DOHH2 (cell line): ENCODE measurements at regions not wholly inside any gene's neighbourhood (a gene's known extent, or its start where the extent isn't known, plus 50 kb on each side); places are given as distances from the start of the nearest gene placed in this dataset.
"Not testable (repeated sequence)": the region's sequence is repeated elsewhere in the genome, so short reads cannot be mapped to it uniquely, and the experiment has no call there.

Source experiments
- H3F3A ChIP-seq: fragments of 200-600 bp; sonication (generic), shearing (Covaris generic); 2 replicates; pipeline ENCODE4 v1.6.0; 2016; ENCODE audit warnings: antibody characterized with exemption, mild to moderate bottlenecking; ENCODE audit not compliant: control insufficient read depth, insufficient read depth
- H3K27ac ChIP-seq: fragments of 200-600 bp; sonication (generic); 2 replicates; pipeline ENCODE4 v1.5.1; 2014; ENCODE audit warnings: low read depth, mild to moderate bottlenecking, low read length, moderate library complexity
- H3K27me3 ChIP-seq: fragments of 200-600 bp; sonication (generic); 2 replicates; pipeline ENCODE4 v1.6.1; 2014; ENCODE audit warnings: mild to moderate bottlenecking, low read length, mixed read lengths; ENCODE audit not compliant: control insufficient read depth
- H3K36me3 ChIP-seq: fragments of 200-600 bp; sonication (generic); 2 replicates; pipeline ENCODE4 v1.6.1; 2014; ENCODE audit warnings: mild to moderate bottlenecking, low read length, moderate library complexity, mixed read lengths; ENCODE audit not compliant: control insufficient read depth
- H3K4me1 ChIP-seq: fragments of 200-600 bp; sonication (generic); 2 replicates; pipeline ENCODE4 v1.6.1; 2014; ENCODE audit warnings: mild to moderate bottlenecking, low read length, mixed read lengths; ENCODE audit not compliant: control insufficient read depth
- H3K4me2 ChIP-seq: fragments of 200-600 bp; sonication (generic); 2 replicates; pipeline ENCODE4 v1.6.0; 2014; ENCODE audit warnings: mild to moderate bottlenecking, low read length, moderate library complexity
- H3K4me3 ChIP-seq: fragments of 200-600 bp; sonication (generic); 2 replicates; pipeline ENCODE4 v1.5.1; 2014; ENCODE audit warnings: mild to moderate bottlenecking, low read length, mixed read lengths
- H3K79me2 ChIP-seq: fragments of 200-600 bp; sonication (generic); 2 replicates; pipeline ENCODE4 v1.6.1; 2014; ENCODE audit warnings: mild to moderate bottlenecking, low read length, mixed read lengths; ENCODE audit not compliant: control insufficient read depth
- H3K9me2 ChIP-seq: fragments of 200-600 bp; sonication (generic); replicated peaks from 2 replicates; pipeline ENCODE4 v1.6.1; 2014; ENCODE audit warnings: mild to moderate bottlenecking, low read length, mixed read lengths; ENCODE audit not compliant: control insufficient read depth
- H3K9me3 ChIP-seq: fragments of 200-600 bp; sonication (generic); 2 replicates; pipeline ENCODE4 v1.6.1; 2014; ENCODE audit warnings: antibody characterized with exemption, low read length, mixed read lengths; ENCODE audit not compliant: control insufficient read depth, insufficient read depth
- H4K20me1 ChIP-seq: fragments of 200-600 bp; sonication (generic); 2 replicates; pipeline ENCODE4 v1.6.0; 2014; ENCODE audit warnings: low read depth, mild to moderate bottlenecking, antibody characterized with exemption, low read length, moderate library complexity; ENCODE audit not compliant: control insufficient read depth, insufficient read depth
- CTCF ChIP-seq: fragments of 200-600 bp; sonication (generic); IDR thresholded peaks from one replicate; pipeline ENCODE4 v1.5.1; 2014; ENCODE audit warnings: antibody characterized with exemption, mild to moderate bottlenecking, low read depth, low read length; ENCODE audit not compliant: poor library complexity, severe bottlenecking
- EZH2phosphoT487 ChIP-seq: fragments of 200-600 bp; sonication (generic); IDR thresholded peaks from 2 replicates; pipeline ENCODE4 v1.6.1; 2017; ENCODE audit warnings: borderline replicate concordance, mild to moderate bottlenecking, antibody characterized with exemption, low read length, moderate library complexity, mixed read lengths

- Histone ChIP-seq H3K27ac (no peak overlapping the region), H3K4me1 (no peaks in the 10 kb centered on the region), H3K4me2 (no peak overlapping the region), H3K36me3 (no peaks in the 10 kb centered on the region), H3K9me2 (no peaks in the 10 kb centered on the region), H3K79me2 (no peaks in the 10 kb centered on the region), H3K4me3 (no peak overlapping the region), H3F3A (no peaks in the 10 kb centered on the region), H3K27me3 (peaks cover 2% of the 10 kb centered on the region; the same call in 1 of the 2 replicates), H4K20me1 (no peaks in the 10 kb centered on the region), H3K9me3 (no peaks in the 10 kb centered on the region)
- TF ChIP-seq EZH2phosphoT487 = no peak
- TF ChIP-seq CTCF = no peak
Measured at GRCh38 chr4:75325318-75325979, 188.8 kb downstream of the RCHY1 start.

- H3K9me2 ChIP-seq = no peaks in the 10 kb centered on the region
- no peak overlapping the region for H3K4me3 ChIP-seq
Measured at GRCh38 chr4:75321484-75321883, 192.7 kb downstream of the RCHY1 start.

GRCh38 chr4:75317641-75318040, 196.6 kb downstream of the RCHY1 start:
- H3K4me3 ChIP-seq, H3K4me2 ChIP-seq, H3F3A ChIP-seq, H3K79me2 ChIP-seq, H3K9me3 ChIP-seq, H3K27ac ChIP-seq, H3K36me3 ChIP-seq, H3K9me2 ChIP-seq, H3K27me3 ChIP-seq, H4K20me1 ChIP-seq, H3K4me1 ChIP-seq: not testable (repeated sequence)

More at GRCh38 chr4:75321484-75321883, 192.7 kb downstream of the RCHY1 start:
- H3K4me2 ChIP-seq = no peak overlapping the region
- no peak for TF ChIP-seq EZH2phosphoT487
- TF ChIP-seq CTCF = no peak
- H3K9me3 ChIP-seq = no peaks in the 10 kb centered on the region
- H3F3A ChIP-seq = no peaks in the 10 kb centered on the region
- H4K20me1 ChIP-seq = no peaks in the 10 kb centered on the region
- no peaks in the 10 kb centered on the region for H3K36me3 ChIP-seq
- H3K27me3 ChIP-seq = peaks cover 2% of the 10 kb centered on the region; the same call in 1 of the 2 replicates
- no peaks in the 10 kb centered on the region for H3K79me2 ChIP-seq
- no peaks in the 10 kb centered on the region for H3K4me1 ChIP-seq
- no peak overlapping the region for H3K27ac ChIP-seq

GRCh38 chr4:75308049-75308448, 206.2 kb downstream of the RCHY1 start:
- Histone ChIP-seq H3K9me3 (no peaks in the 10 kb centered on the region), H3K4me3 (no peak overlapping the region)

More at GRCh38 chr4:75308049-75308448, 206.2 kb downstream of the RCHY1 start:
- Histone ChIP-seq H3K36me3 (no peaks in the 10 kb centered on the region), H4K20me1 (no peaks in the 10 kb centered on the region), H3K27ac (no peak overlapping the region), H3K27me3 (no peaks in the 10 kb centered on the region), H3F3A (no peaks in the 10 kb centered on the region), H3K4me2 (no peak overlapping the region), H3K4me1 (no peaks in the 10 kb centered on the region), H3K79me2 (no peaks in the 10 kb centered on the region), H3K9me2 (no peaks in the 10 kb centered on the region)
- TF ChIP-seq CTCF (no peak), EZH2phosphoT487 (no peak)
